ENCODE measurements at regions not wholly inside any gene's neighbourhood (a gene's known extent, or its start where the extent isn't known, plus 50 kb on each side); places are given as distances from the start of the nearest gene placed in this dataset.

DNA sequence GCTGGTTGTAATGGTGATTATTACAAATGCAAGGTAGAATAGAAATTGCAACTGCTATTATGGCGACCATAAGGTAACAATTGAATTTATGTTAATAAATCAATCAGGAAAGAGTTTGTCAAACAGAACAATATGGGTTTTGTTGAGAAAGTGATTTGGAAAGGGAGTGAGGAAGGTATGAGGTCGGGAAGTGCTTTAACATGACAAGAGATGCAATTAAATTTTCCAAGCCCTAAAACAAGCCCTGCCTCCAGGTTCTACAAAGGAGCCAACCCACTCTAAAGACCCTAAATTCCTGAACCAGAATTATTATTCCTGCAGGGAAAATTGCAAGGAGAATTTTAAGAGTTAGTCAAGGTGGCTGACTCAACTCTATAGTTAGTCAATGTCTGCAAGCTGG is 363.7 kb downstream of the BMPER start:
- H3K4me1 ChIP-seq: no peaks in the 10 kb centered on the region
- no peak overlapping the region for H3K27ac ChIP-seq
- H3K27me3 ChIP-seq (ENCODE audit: low read depth): no peaks in the 10 kb centered on the region
- TF ChIP-seq, protein P1, sequence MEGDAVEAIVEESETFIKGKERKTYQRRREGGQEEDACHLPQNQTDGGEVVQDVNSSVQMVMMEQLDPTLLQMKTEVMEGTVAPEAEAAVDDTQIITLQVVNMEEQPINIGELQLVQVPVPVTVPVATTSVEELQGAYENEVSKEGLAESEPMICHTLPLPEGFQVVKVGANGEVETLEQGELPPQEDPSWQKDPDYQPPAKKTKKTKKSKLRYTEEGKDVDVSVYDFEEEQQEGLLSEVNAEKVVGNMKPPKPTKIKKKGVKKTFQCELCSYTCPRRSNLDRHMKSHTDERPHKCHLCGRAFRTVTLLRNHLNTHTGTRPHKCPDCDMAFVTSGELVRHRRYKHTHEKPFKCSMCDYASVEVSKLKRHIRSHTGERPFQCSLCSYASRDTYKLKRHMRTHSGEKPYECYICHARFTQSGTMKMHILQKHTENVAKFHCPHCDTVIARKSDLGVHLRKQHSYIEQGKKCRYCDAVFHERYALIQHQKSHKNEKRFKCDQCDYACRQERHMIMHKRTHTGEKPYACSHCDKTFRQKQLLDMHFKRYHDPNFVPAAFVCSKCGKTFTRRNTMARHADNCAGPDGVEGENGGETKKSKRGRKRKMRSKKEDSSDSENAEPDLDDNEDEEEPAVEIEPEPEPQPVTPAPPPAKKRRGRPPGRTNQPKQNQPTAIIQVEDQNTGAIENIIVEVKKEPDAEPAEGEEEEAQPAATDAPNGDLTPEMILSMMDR (IDR thresholded peaks at IDR 0.05): no peak
- H3K9me3 ChIP-seq: no peaks in the 10 kb centered on the region
- H3K4me3 ChIP-seq: no peak overlapping the region
- intact Hi-C loops (cut with DNase I): no loop called here
- ATAC-seq (no peak), DNase-seq (no peak)
- H3K36me3 ChIP-seq: no peaks in the 10 kb centered on the region

GRCh38 chr7:34275624-34276023 is 370.3 kb downstream of the BMPER start:
- ATAC-seq: no peak
- intact Hi-C loops (cut with DNase I): no loop called here
- H3K27me3 ChIP-seq (ENCODE audit: low read depth): no peaks in the 10 kb centered on the region
- no peak for DNase-seq
- H3K9me3 ChIP-seq: no peaks in the 10 kb centered on the region
- H3K27ac ChIP-seq: no peak overlapping the region
- H3K4me1 ChIP-seq: no peaks in the 10 kb centered on the region
- no peak overlapping the region for H3K4me3 ChIP-seq
- TF ChIP-seq, protein P1 (IDR thresholded peaks at IDR 0.05): no peak
- H3K36me3 ChIP-seq: no peaks in the 10 kb centered on the region

DNA sequence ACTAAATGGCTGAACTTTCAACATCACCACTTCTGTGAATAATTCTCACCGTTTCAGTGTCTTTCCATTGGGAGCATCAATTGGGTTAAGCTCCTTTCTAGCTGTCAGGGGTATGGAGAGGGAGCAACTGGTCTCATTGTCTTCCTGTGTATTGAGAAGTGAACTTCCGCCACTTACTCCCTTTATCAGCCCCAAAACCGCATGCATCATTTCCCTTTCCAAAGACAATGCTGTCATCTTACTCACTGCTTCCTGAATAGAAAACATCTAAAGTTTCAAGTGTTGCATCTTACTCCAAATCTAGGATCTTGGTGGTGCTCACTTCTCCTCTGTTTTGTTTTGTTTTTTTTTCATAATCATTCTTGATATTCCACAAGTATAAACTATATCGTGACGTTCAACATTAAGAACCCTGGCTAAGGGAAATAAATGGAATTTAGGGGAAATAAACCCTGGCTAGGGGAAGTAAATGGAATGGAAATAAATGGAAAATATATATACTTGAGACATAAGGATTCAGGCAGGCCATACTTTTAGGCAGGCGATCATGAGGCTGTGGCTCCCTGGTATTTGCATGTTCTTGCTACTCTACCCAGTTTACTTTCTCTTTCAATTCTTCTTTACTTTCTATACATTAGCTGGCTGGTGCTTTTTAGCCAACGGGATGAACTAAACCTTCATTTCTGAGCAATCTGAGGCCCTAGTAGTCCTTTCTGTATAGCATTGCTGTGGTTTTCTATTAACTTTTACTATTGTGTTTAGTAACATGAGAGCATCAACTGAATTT is 371.9 kb downstream of the BMPER start:
- Histone ChIP-seq H3K4me3 (no peak overlapping the region), H3K27me3 (ENCODE audit: low read depth) (no peaks in the 10 kb centered on the region), H3K27ac (no peak overlapping the region), H3K4me1 (no peaks in the 10 kb centered on the region), H3K36me3 (no peaks in the 10 kb centered on the region), H3K9me3 (no peaks in the 10 kb centered on the region)
- intact Hi-C loops (cut with DNase I): no loop called here
- TF ChIP-seq, protein P1 (IDR thresholded peaks at IDR 0.05): no peak
- ATAC-seq (no peak), DNase-seq (no peak)

DNA sequence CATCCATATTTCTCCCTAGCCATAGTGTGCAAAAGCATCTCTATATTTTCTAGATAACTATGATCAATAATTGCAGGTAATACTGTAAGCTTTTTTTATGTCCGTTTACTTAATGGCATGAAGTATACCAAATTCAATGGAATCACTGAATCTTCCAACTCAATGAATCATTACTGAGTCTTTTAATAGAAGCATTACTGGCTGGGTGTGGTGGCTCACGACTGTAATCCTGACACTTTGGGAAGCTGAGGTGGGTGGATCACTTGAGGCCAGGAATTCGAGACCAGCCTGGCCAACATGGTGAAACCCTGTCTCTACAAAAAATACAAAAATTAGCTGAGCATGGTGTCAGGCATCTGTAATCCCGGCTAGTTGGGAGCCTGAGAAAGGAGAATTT is 372.5 kb downstream of the BMPER start:
- Histone ChIP-seq H3K4me1 (no peaks in the 10 kb centered on the region), H3K9me3 (no peaks in the 10 kb centered on the region), H3K4me3 (no peak overlapping the region), H3K27ac (no peak overlapping the region), H3K36me3 (no peaks in the 10 kb centered on the region), H3K27me3 (ENCODE audit: low read depth) (no peaks in the 10 kb centered on the region)
- DNase-seq (no peak), ATAC-seq (no peak)
- intact Hi-C loops (cut with DNase I): no loop called here
- TF ChIP-seq, protein P1 (IDR thresholded peaks at IDR 0.05): no peak

GRCh38 chr7:34281260-34281659 is 375.9 kb downstream of the BMPER start:
- Histone ChIP-seq H3K36me3 (no peaks in the 10 kb centered on the region), H3K9me3 (no peaks in the 10 kb centered on the region), H3K4me3 (no peak overlapping the region), H3K4me1 (no peaks in the 10 kb centered on the region), H3K27ac (no peak overlapping the region), H3K27me3 (ENCODE audit: low read depth) (no peaks in the 10 kb centered on the region)
- TF ChIP-seq, protein P1 (IDR thresholded peaks at IDR 0.05): no peak
- ATAC-seq: no peak
- no peak for DNase-seq
- intact Hi-C loops (cut with DNase I): no loop called here
